Activated CD4-positive, alpha-beta T cell treated with anti-CD3 and anti-CD28 coated beads, Interleukin-2, amount 10 ng/mL, durations not matched to agents 7 days and 5 days (primary cell): ENCODE measurements at regions not wholly inside any gene's neighbourhood (a gene's known extent, or its start where the extent isn't known, plus 50 kb on each side); places are given as distances from the start of the nearest gene placed in this dataset.
"Not testable (repeated sequence)": the region's sequence is repeated elsewhere in the genome, so short reads cannot be mapped to it uniquely, and the experiment has no call there.

Experiments
- CTCF ChIA-PET: fragments of 350-600 bp; sonication (Branson Sonifier 250); formaldehyde crosslinking; loops from one replicate; lab custom pipeline; 2021; ENCODE audit warnings: antibody characterized with exemption; lab: Charles Lee
- POLR2A ChIA-PET: fragments of 350-600 bp; sonication (Branson Sonifier 250); formaldehyde crosslinking; loops from one replicate; lab custom pipeline; 2021; ENCODE audit warnings: antibody characterized with exemption; lab: Charles Lee
- DNase-seq: peaks from one replicate; pipeline ENCODE4 v3.0.0-alpha.2; 2020
- H3K27ac Mint-ChIP-seq: one replicate; pipeline ENCODE4 v1.8.0; 2021; ENCODE audit warnings: mild to moderate bottlenecking, moderate library complexity, mixed read lengths
- H3K27me3 Mint-ChIP-seq: one replicate; pipeline ENCODE4 v1.8.0; 2021; ENCODE audit warnings: mixed read lengths
- H3K36me3 Mint-ChIP-seq: one replicate; pipeline ENCODE4 v1.8.0; 2021; ENCODE audit warnings: low read depth, mixed read lengths
- H3K4me1 Mint-ChIP-seq: one replicate; pipeline ENCODE4 v1.8.0; 2021; ENCODE audit warnings: mixed read lengths
- H3K4me3 Mint-ChIP-seq: one replicate; pipeline ENCODE4 v1.8.0; 2021; ENCODE audit warnings: mild to moderate bottlenecking, moderate library complexity, mixed read lengths
- H3K9me3 Mint-ChIP-seq: one replicate; pipeline ENCODE4 v1.8.0; 2021; ENCODE audit warnings: mixed read lengths

DNA sequence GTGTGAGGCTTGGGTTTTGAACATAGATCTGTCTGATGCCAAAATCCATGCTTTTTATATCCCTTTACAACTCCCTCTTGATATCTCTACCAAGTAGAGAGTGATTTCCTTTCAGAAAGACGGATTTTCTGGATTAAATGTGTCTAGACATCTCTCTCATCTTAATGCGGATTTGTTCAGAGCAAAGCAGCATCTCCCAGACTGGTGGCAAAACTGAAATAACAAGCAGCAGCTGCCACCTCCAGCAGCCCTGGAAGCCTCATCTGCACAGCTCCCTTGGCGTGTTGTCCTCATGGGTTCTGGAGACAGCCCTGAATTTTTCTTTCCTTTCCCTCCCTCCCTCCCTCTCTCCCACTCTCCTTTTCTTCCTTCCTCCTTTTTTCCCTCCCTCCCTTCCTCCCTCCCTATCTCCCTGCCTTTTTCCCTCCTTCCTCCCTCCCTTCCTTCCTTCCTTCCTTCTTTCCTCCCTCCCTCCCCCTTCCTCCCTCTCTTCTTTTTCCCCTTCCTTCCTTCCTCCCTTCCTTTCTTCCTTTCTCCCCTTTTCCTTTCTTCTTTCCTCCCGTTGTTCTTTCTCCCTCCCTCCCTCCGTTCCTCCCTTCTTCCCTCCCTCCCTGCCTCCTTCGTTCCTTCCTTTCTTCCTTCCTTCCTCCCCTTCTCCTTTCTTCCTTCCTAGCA lies 639.9 kb downstream of the TYW1 start:
- peaks cover 2% of the 10 kb centered on the region for H3K9me3 Mint-ChIP-seq
- H3K27ac Mint-ChIP-seq, result no peak overlapping the region
- DNase-seq, result no peak
- H3K4me1 Mint-ChIP-seq, result no peaks in the 10 kb centered on the region
- ChIA-PET CTCF (no interaction called here), POLR2A (no interaction called here)
- H3K4me3 Mint-ChIP-seq, result no peak overlapping the region
- no peaks in the 10 kb centered on the region for H3K36me3 Mint-ChIP-seq
- H3K27me3 Mint-ChIP-seq, result no peaks in the 10 kb centered on the region

DNA sequence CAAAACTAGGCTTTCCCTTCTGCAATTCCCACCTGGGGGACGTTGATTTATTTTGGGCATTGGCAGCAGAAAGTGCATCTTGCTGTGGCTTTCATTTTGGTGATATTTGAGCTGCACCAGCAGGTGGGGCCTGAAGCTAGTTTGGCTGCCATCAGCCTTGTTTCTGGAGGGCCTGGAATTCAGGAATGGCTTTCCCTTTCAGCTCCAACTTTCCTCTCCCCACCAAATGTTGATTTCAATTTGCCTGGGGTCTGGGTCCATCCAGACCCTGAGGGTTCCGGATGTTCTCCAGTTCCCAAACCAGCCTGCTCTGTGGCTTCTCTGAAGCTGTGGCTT lies 640.4 kb downstream of the TYW1 start:
- H3K36me3 Mint-ChIP-seq, result no peaks in the 10 kb centered on the region
- ChIA-PET CTCF (no interaction called here), POLR2A (no interaction called here)
- no peak overlapping the region for H3K4me3 Mint-ChIP-seq
- H3K9me3 Mint-ChIP-seq, result peaks cover 2% of the 10 kb centered on the region
- DNase-seq, result no peak
- no peaks in the 10 kb centered on the region for H3K27me3 Mint-ChIP-seq
- no peak overlapping the region for H3K27ac Mint-ChIP-seq
- H3K4me1 Mint-ChIP-seq, result no peaks in the 10 kb centered on the region

DNA sequence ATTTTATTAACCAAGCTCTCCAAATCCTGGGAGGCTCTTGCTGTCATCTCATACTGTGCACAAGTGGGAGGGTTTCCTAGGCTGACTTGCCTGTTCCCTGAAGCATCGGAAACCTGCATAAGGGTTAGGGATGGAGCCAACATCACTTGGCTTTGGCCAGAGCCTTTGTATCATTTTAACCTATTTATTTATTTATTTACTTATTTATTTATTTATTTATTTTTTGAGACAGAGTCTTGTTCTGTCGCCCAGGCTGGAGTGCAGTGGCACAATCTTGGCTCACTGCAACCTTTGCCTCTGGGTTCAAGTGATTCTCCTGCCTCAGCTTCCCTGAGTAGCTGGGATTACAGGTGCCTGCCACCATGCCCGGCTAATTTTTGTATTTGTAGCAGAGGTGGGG lies 645.9 kb downstream of the TYW1 start:
- H3K27me3 Mint-ChIP-seq, CTCF ChIA-PET, POLR2A ChIA-PET, H3K4me3 Mint-ChIP-seq, H3K4me1 Mint-ChIP-seq, H3K9me3 Mint-ChIP-seq, DNase-seq, H3K36me3 Mint-ChIP-seq, H3K27ac Mint-ChIP-seq: not testable (repeated sequence)

DNA sequence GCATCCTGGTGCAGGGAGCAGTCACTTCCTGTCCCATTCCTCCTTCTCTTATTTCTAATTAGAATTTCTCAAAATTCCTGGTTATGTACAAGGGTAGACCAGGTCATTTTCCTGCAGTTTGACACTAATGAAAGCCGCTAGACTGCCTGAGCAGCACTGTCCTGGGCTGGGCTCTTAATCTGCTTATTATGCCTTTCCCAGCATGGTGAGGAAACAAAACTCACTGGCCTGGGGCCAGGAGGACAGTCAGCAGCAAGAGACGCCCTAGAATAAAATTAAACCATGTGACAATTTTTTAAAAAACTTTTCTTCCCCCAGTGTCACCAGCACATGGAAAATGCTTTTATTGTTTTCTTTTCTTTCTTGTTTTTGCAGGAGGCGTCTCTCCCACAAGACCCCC lies 647.5 kb downstream of the TYW1 start:
- Mint-ChIP-seq H3K27ac (no peak overlapping the region), H3K27me3 (no peaks in the 10 kb centered on the region)
- POLR2A ChIA-PET, result no interaction called here

DNA sequence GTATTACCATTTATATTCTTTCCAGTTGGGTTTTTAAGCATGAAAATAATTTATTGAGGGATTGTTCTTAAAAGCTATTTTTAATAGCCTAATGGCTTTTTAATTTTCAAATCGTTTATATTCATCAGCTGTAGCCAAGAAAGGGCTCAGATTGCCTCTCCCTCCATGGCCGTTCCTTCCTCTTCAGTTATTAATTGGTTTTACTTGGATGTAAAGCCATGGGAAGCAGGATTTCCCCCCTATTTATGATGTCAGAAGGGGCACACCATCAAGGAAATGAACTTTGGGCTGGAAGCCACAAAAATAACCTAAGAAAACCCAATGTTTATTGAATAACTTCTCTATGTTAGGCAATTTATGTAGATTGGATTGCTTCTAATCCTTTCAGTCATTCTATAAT lies 656.3 kb downstream of the TYW1 start:
- DNase-seq, result no peak
- no peaks in the 10 kb centered on the region for H3K4me1 Mint-ChIP-seq
- POLR2A ChIA-PET, result no interaction called here
- H3K27me3 Mint-ChIP-seq, result no peaks in the 10 kb centered on the region
- no peak overlapping the region for H3K27ac Mint-ChIP-seq
- CTCF ChIA-PET, result interaction anchor here (1.4 kb wide), 1 partner anchor 28 kb away, joined by 3 read pairs; no protein-coding TSS in a partner anchor
- H3K4me3 Mint-ChIP-seq, result no peak overlapping the region
- no peaks in the 10 kb centered on the region for H3K36me3 Mint-ChIP-seq
- peaks cover 4% of the 10 kb centered on the region for H3K9me3 Mint-ChIP-seq

More for the DNA sequence above, 647.5 kb downstream of the TYW1 start:
- Mint-ChIP-seq H3K4me3 (no peak overlapping the region), H3K9me3 (peaks cover 14% of the 10 kb centered on the region), H3K4me1 (no peaks in the 10 kb centered on the region), H3K36me3 (no peaks in the 10 kb centered on the region)
- CTCF ChIA-PET, result interaction anchor here (0.6 kb wide), 1 partner anchor 346 kb away, joined by 4 read pairs; no protein-coding TSS in a partner anchor
- no peak for DNase-seq

DNA sequence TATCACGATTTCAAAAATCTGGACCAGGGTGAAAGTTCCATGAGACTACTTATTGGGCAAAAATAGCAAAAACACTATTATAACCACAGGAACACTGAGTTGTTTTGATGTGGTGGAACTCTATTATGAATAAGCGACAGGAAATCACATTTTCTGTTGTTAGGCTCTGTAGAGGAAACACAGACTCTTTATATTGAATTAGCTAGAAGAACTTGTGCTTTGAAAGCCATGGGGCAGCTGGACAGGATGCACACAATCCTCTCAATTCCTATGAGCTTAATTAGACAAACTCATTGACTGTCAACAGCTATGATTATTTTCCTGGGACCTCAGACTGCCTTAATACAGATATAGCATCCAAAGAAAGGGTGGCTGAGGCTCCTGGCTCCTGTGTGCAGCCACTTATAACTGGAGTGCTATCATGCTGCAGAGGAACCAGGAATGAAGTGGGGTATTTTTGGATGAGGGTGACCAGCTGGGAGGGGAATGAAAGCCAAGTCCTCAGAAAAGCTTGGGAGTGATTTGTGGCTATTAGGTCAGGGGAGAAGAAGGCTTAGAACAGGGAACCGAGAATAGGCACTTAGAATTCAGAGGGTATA lies 657.3 kb downstream of the TYW1 start:
- ChIA-PET POLR2A (no interaction called here), CTCF (no interaction called here)
- no peak for DNase-seq
- H3K9me3 Mint-ChIP-seq, result peaks cover under 1% of the 10 kb centered on the region
- no peak overlapping the region for H3K4me3 Mint-ChIP-seq
- H3K27ac Mint-ChIP-seq, result no peak overlapping the region
- H3K4me1 Mint-ChIP-seq, result no peaks in the 10 kb centered on the region
- no peaks in the 10 kb centered on the region for H3K36me3 Mint-ChIP-seq
- no peaks in the 10 kb centered on the region for H3K27me3 Mint-ChIP-seq

DNA sequence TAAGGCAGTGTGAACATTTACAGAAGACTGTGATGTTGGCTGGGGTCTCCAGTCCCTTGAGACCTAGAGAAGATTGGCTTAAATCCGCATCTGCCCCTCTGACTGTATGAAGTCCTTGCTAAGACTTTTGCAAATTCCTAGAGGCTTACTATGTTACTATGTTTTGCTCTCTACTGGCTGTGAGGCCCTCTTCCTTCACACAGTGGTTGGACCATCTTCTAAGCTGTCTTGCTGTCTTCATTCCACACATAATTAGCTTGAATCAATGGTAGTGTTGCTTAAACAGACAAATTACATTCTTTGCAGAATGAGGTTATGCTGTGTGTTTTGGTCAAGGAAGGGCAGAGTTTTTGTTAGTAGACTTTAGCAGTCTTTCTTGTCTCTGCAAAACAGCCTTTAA lies 658.0 kb downstream of the TYW1 start:
- POLR2A ChIA-PET, result no interaction called here
- Mint-ChIP-seq H3K27ac (no peak overlapping the region), H3K27me3 (no peaks in the 10 kb centered on the region), H3K4me3 (no peak overlapping the region), H3K9me3 (no peaks in the 10 kb centered on the region), H3K36me3 (no peaks in the 10 kb centered on the region), H3K4me1 (no peaks in the 10 kb centered on the region)
- no peak for DNase-seq
- CTCF ChIA-PET, result no interaction called here

DNA sequence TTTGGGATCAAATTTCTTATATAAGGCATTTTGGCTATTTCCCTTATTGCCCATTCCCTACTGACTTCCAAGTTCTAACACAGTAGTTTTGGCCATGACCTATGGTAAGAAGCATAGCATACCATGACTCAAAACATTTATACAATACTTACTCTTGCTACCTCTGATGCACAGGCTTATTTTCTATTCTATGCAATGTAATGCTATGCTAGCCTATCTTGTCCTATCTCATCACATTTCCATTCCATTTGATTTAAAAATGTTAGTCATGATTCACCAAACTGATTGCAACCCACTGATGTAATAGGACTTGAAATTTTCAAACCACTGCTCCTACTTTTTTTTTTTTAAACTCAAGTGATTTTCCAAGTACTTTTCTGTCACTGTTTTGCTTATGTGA lies 658.5 kb downstream of the TYW1 start:
- DNase-seq, result no peak
- CTCF ChIA-PET, result no interaction called here
- Mint-ChIP-seq H3K36me3 (no peaks in the 10 kb centered on the region), H3K27ac (no peak overlapping the region), H3K4me3 (no peak overlapping the region), H3K9me3 (no peaks in the 10 kb centered on the region), H3K27me3 (no peaks in the 10 kb centered on the region), H3K4me1 (no peaks in the 10 kb centered on the region)
- POLR2A ChIA-PET, result no interaction called here

DNA sequence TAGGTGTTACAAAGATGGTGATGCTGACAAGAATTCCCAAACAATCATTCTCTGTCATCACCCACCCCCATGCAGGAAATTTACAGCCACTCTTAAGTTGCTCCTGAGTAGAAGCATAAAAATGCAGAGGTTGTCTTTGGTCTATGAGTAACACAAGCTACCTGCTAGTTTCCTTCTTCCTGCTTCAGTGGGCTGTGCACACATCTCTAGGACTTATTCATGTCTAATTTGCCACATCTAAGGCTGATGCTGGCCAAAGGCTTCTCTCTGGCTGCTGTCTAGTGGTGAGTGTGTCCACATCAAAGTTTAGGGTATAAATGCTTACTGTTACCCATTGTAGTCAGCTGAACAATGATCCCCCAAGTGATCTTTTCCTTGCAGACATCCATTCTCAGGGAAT lies 662.5 kb downstream of the TYW1 start:
- Mint-ChIP-seq H3K27me3 (no peaks in the 10 kb centered on the region), H3K27ac (no peak overlapping the region), H3K36me3 (no peaks in the 10 kb centered on the region), H3K9me3 (no peaks in the 10 kb centered on the region), H3K4me1 (no peaks in the 10 kb centered on the region), H3K4me3 (no peak overlapping the region)
- POLR2A ChIA-PET, result no interaction called here
- no peak for DNase-seq
- CTCF ChIA-PET, result no interaction called here

DNA sequence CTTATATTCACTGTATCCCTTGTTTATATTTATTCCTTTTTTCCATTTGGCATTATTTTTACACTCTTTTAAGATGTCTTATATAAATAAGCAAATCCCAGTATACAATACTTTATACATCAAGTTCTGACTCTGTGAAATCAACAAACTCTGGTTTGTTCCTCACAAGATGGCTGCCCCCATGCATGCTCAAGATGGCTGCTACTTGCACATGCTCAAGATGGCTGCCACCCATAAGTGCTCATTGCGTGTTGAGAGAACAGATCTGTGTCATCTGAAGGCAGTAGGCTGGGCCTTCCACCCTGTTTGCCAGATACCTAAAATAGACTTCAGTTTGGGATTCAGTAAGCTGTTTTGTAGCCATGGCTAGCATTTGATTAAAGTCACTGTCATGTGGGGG lies 666.2 kb downstream of the TYW1 start:
- Mint-ChIP-seq H3K36me3 (no peaks in the 10 kb centered on the region), H3K27me3 (no peaks in the 10 kb centered on the region), H3K27ac (no peak overlapping the region), H3K9me3 (no peaks in the 10 kb centered on the region), H3K4me1 (no peaks in the 10 kb centered on the region), H3K4me3 (no peak overlapping the region)
- POLR2A ChIA-PET, result no interaction called here
- DNase-seq, result no peak
- CTCF ChIA-PET, result no interaction called here

DNA sequence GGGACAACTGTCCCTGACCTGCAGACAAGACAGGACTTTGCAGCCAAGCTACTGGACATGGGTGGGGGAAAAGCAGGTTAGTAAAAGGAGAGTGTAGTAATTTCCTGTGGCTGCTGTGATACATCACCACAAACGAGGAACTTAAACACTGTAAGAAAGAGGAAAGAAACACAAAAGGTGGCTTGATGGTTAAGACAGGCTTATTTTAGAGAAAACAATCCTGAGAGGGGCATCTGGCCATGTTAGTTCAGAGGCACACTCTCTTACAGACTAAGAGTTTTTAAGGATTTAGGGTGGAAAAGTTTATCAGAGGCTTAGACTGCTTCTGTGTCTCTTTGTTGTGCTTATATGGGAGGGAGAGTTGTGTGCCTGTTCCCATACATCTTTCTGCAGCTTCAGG lies 667.0 kb downstream of the TYW1 start:
- Mint-ChIP-seq H3K4me3 (no peak overlapping the region), H3K4me1 (no peaks in the 10 kb centered on the region), H3K36me3 (no peaks in the 10 kb centered on the region), H3K9me3 (no peaks in the 10 kb centered on the region), H3K27ac (no peak overlapping the region), H3K27me3 (no peaks in the 10 kb centered on the region)
- POLR2A ChIA-PET, result no interaction called here
- DNase-seq, result no peak
- CTCF ChIA-PET, result no interaction called here

DNA sequence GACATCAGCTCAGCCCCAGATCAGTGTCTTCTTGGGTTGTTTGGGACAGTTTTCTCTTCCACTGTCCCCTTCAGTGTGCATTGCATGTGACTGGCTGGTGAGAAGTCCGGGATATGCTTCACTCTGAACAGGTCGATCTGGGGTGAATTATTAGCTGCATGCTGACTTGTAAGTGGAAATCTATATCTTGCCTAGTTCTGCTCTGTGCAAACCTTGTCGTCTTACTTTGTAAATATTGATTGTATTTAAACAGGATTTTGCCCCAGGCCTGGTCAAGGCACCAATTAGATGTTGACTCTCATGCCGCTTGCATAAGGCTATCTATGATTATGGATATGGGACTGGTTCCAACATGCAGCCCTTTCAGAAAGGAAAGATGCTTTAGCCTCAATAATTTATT lies 669.7 kb downstream of the TYW1 start:
- H3K36me3 Mint-ChIP-seq, H3K27me3 Mint-ChIP-seq, POLR2A ChIA-PET, H3K27ac Mint-ChIP-seq, CTCF ChIA-PET, H3K4me3 Mint-ChIP-seq, H3K4me1 Mint-ChIP-seq, H3K9me3 Mint-ChIP-seq, DNase-seq: not testable (repeated sequence)

DNA sequence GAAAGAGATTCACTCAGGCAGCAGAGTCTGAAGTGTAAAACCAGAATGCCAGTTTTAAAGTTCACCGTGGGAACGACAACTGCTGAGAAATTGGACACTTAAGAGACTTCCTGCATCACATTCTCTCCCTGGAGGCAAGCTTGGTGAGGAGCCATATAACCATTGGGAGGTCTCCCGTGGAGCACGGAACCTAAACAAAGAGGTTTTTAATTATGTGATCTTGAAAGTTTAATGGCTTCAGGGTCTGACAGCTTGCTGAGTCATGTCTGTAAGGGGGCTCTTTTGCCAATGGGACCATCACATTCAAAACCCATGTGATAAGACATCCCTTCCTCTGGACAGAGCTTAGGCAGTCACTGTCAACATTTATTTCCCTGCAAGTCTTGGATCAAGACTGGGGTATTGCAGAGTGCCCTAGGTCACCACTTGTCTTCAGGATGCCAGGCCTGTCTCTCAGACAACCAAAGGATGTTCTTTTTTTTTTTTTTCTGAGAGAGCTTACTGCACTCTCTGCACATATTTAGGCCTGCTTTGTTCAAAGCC lies 674.4 kb downstream of the TYW1 start:
- Mint-ChIP-seq H3K36me3 (no peaks in the 10 kb centered on the region), H3K27me3 (no peaks in the 10 kb centered on the region), H3K27ac (no peak overlapping the region), H3K4me1 (no peaks in the 10 kb centered on the region), H3K4me3 (no peak overlapping the region), H3K9me3 (peaks cover 35% of the 10 kb centered on the region)
- POLR2A ChIA-PET, result no interaction called here
- DNase-seq, result no peak
- CTCF ChIA-PET, result no interaction called here

DNA sequence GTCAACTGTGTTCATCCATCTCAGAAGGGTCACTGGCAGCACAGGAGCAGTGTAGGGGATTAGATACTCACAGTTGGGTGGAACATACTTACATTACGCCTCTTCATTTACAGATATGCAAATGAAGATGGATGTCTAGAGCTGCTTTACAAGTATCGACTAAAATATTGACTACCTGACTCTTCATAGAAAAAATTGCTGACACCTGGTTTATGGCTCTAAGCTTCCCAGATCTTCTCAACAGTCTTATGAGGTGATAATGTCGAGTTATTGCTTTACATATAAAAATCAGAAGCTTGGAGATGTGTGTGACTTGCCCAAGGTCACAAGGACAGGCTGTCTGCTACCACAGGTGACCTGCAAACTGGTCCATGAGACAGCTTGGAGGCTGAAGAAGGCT lies 677.2 kb downstream of the TYW1 start:
- no peaks in the 10 kb centered on the region for H3K4me1 Mint-ChIP-seq
- CTCF ChIA-PET, result interaction anchor here (0.7 kb wide), 1 partner anchor 93 kb away, joined by 6 read pairs; no protein-coding TSS in a partner anchor
- H3K9me3 Mint-ChIP-seq, result peaks cover 43% of the 10 kb centered on the region
- POLR2A ChIA-PET, result no interaction called here
- H3K4me3 Mint-ChIP-seq, result no peak overlapping the region
- no peak for DNase-seq
- no peaks in the 10 kb centered on the region for H3K27me3 Mint-ChIP-seq
- no peak overlapping the region for H3K27ac Mint-ChIP-seq
- H3K36me3 Mint-ChIP-seq, result no peaks in the 10 kb centered on the region
